SKM-1 treated with dmso at 0.1 percent for 144 hours (cell line): ENCODE measurements at regions not wholly inside any gene's neighbourhood (a gene's known extent, or its start where the extent isn't known, plus 50 kb on each side); places are given as distances from the start of the nearest gene placed in this dataset.
A peak's percentile ranks its signal among the peaks of the same experiment; 100 is the strongest.

Source experiments
- DNase-seq: peaks from one replicate; lab custom pipeline; 2025; ENCODE audit not compliant: unreplicated experiment; lab: John Stamatoyannopoulos, UW

GRCh38 chr6:21375151-21376116 lies 218.1 kb upstream of the SOX4 start:
- DNase-seq, result no peak

GRCh38 chr6:21377356-21377755 lies 216.2 kb upstream of the SOX4 start:
- no peak for DNase-seq

GRCh38 chr6:21381331-21381963 lies 212.1 kb upstream of the SOX4 start:
- DNase-seq, result peak; percentile 73

GRCh38 chr6:21382821-21383449 lies 210.6 kb upstream of the SOX4 start:
- DNase-seq, result no peak

GRCh38 chr6:21383450-21384085 lies 210.0 kb upstream of the SOX4 start:
- peak; percentile 42 for DNase-seq

GRCh38 chr6:21384216-21384615 lies 209.3 kb upstream of the SOX4 start:
- DNase-seq, result peak; percentile 65

GRCh38 chr6:21386744-21387143 lies 206.8 kb upstream of the SOX4 start:
- DNase-seq, result no peak

GRCh38 chr6:21390532-21391213 lies 202.9 kb upstream of the SOX4 start:
- DNase-seq, result no peak

GRCh38 chr6:21392177-21392576 lies 201.4 kb upstream of the SOX4 start:
- DNase-seq, result no peak

GRCh38 chr6:21393441-21394165 lies 199.9 kb upstream of the SOX4 start:
- DNase-seq, result no peak

GRCh38 chr6:21395121-21395520 lies 198.4 kb upstream of the SOX4 start:
- DNase-seq, result no peak

GRCh38 chr6:21396313-21396712 lies 197.2 kb upstream of the SOX4 start:
- no peak for DNase-seq

GRCh38 chr6:21398741-21399325 lies 194.7 kb upstream of the SOX4 start:
- DNase-seq, result no peak

GRCh38 chr6:21402368-21402767 lies 191.2 kb upstream of the SOX4 start:
- no peak for DNase-seq

GRCh38 chr6:21404577-21404976 lies 189.0 kb upstream of the SOX4 start:
- peak; percentile 70 for DNase-seq

- no peak for DNase-seq
Observed at GRCh38 chr6:21406316-21406715, 187.2 kb upstream of the SOX4 start.

GRCh38 chr6:21409231-21409630 lies 184.3 kb upstream of the SOX4 start:
- no peak for DNase-seq

GRCh38 chr6:21413428-21413827 lies 180.1 kb upstream of the SOX4 start:
- DNase-seq, result no peak

GRCh38 chr6:21414065-21414464 lies 179.5 kb upstream of the SOX4 start:
- no peak for DNase-seq
